Natural killer cell (primary cell): ENCODE measurements at regions not wholly inside any gene's neighbourhood (a gene's known extent, or its start where the extent isn't known, plus 50 kb on each side); places are given as distances from the start of the nearest gene placed in this dataset.

Source experiments
- ATAC-seq, 3 donors: fragments of 150-1000 bp in 2 of 3; fragments of 200-7000 bp in 1 of 3; cut with Tn5 transposase; 1 replicate in 1 of 3; 2 replicates in 2 of 3; pipeline ENCODE4 v1.10.0; 2021; ENCODE audit warnings: mild to moderate bottlenecking in 2 of 3, moderate library complexity in 2 of 3
- DNase-seq, 2 donors: peaks; one replicate each; pipeline versions ENCODE4 v3.0.0 to v3.0.0-alpha.2; 2013 to 2021; ENCODE audit warnings: mixed read lengths in 1 of 2
- H3K27ac ChIP-seq: one replicate; pipeline ENCODE4 v1.5.1; 2013; ENCODE audit warnings: mild to moderate bottlenecking, low read length
- H3K27me3 ChIP-seq: one replicate; pipeline ENCODE4 v1.6.1; 2013; ENCODE audit warnings: low read length; ENCODE audit not compliant: control insufficient read depth, insufficient read depth
- H3K36me3 ChIP-seq: one replicate; pipeline ENCODE4 v1.6.1; 2013; ENCODE audit warnings: low read length; ENCODE audit not compliant: control insufficient read depth, insufficient read depth
- H3K4me1 ChIP-seq: one replicate; pipeline ENCODE4 v1.6.1; 2013; ENCODE audit warnings: low read length; ENCODE audit not compliant: control insufficient read depth, insufficient read depth
- H3K4me3 ChIP-seq: one replicate; pipeline ENCODE4 v1.5.1; 2013; ENCODE audit warnings: low read length
- H3K9me3 ChIP-seq: one replicate; pipeline ENCODE4 v1.6.1; 2013; ENCODE audit warnings: low read length; ENCODE audit not compliant: control insufficient read depth, insufficient read depth
- H3K27ac Mint-ChIP-seq, 2 donors: one replicate each; pipeline ENCODE4 v1.8.0; 2022; ENCODE audit warnings: mild to moderate bottlenecking in 2 of 2, mixed read lengths in 2 of 2, moderate library complexity in 1 of 2
- H3K27me3 Mint-ChIP-seq, 2 donors: one replicate each; pipeline ENCODE4 v1.8.0; 2022; ENCODE audit warnings: low read depth in 2 of 2, mixed read lengths in 2 of 2
- H3K36me3 Mint-ChIP-seq: one replicate; pipeline ENCODE4 v1.8.0; 2022; ENCODE audit warnings: mixed read lengths
- H3K4me1 Mint-ChIP-seq, 2 donors: one replicate each; pipeline ENCODE4 v1.8.0; 2022; ENCODE audit warnings: mixed read lengths in 2 of 2
- H3K4me3 Mint-ChIP-seq: one replicate; pipeline ENCODE4 v1.8.0; 2022; ENCODE audit warnings: mild to moderate bottlenecking, moderate library complexity, mixed read lengths
- H3K9me3 Mint-ChIP-seq, 2 donors: one replicate each; pipeline ENCODE4 v1.8.0; 2022; ENCODE audit warnings: mixed read lengths in 2 of 2
- WGBS: methylation state at CpG from one replicate; pipeline ENCODE4 v1.1.7; 2013; ENCODE audit warnings: missing lambda C conversion rate; ENCODE audit not compliant: insufficient coverage; 5-methylcytosine and 5-hydroxymethylcytosine counted together
- intact Hi-C: fragments of 100-400 bp; cut with micrococcal nuclease; formaldehyde crosslinking; loops from one replicate; pipeline ENCODE4 v1.14.2; 2022
- TF ChIP-seq, protein P1 (sequence below): fragments of 200-600 bp; IDR thresholded peaks from one replicate; pipeline ENCODE4 v1.8.0; 2022; ENCODE audit warnings: antibody characterized with exemption

DNA sequence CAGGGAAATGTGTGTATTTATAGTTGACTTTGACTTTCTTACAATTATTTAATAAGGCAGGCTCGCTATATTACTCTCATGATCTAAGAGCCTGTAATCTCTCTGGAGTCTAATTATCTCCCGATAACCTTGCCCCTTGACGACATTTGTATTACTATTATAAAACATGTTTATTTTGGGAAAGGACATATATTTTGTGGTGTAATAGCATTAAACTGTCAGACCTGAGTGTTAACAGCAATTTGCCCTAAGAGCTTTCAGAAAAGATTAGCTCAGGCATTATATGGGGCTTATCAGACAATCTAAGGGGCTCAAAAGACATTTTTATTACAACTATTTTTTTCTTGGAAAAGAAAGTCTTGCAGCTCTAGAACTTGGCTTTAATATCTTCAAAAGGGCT lies 427.9 kb upstream of the SLIT2 start:
- H3K36me3 Mint-ChIP-seq = peaks cover 8% of the 10 kb centered on the region

DNA sequence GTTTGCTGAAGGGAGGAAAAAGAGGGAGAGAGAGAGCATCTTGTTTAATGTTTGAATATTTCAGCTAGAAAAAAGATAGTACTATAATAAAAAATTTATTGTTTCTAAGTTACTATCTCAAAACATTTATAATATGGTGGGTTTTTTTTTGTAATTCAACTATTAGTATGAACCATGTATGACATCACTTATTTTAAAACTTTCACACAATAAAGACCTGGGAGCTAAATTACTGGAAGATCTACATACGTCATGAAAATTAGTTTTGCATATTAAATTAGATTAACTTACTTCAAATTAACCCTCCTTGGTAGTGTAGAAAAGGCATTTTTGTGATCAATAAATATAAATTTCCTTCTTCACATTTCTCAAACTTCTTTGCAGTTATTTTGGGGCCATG lies 432.0 kb upstream of the SLIT2 start:
- Mint-ChIP-seq H3K9me3 (peaks cover 2 to 4% of the 10 kb centered on the region in 2 donors), H3K4me1 (no peaks in the 10 kb centered on the region), H3K36me3 (no peaks in the 10 kb centered on the region), H3K27ac (no peak overlapping the region), H3K27me3 (no peaks in the 10 kb centered on the region), H3K4me3 (no peak overlapping the region)
- no peak for ATAC-seq
- H3K27ac ChIP-seq = no peak overlapping the region
- no peaks in the 10 kb centered on the region for H3K4me1 ChIP-seq
- no peak overlapping the region for H3K4me3 ChIP-seq
- DNase-seq = no peak
- intact Hi-C loops = no loop called here
- TF ChIP-seq, protein P1, sequence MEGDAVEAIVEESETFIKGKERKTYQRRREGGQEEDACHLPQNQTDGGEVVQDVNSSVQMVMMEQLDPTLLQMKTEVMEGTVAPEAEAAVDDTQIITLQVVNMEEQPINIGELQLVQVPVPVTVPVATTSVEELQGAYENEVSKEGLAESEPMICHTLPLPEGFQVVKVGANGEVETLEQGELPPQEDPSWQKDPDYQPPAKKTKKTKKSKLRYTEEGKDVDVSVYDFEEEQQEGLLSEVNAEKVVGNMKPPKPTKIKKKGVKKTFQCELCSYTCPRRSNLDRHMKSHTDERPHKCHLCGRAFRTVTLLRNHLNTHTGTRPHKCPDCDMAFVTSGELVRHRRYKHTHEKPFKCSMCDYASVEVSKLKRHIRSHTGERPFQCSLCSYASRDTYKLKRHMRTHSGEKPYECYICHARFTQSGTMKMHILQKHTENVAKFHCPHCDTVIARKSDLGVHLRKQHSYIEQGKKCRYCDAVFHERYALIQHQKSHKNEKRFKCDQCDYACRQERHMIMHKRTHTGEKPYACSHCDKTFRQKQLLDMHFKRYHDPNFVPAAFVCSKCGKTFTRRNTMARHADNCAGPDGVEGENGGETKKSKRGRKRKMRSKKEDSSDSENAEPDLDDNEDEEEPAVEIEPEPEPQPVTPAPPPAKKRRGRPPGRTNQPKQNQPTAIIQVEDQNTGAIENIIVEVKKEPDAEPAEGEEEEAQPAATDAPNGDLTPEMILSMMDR = no peak
- H3K9me3 ChIP-seq = peaks cover 5% of the 10 kb centered on the region
- no peaks in the 10 kb centered on the region for H3K27me3 ChIP-seq
- H3K36me3 ChIP-seq = no peaks in the 10 kb centered on the region
- no CpG with 5 or more reads among the region's 1 CpG for WGBS

More for the DNA sequence above, 427.9 kb upstream of the SLIT2 start:
- ATAC-seq (no peak), DNase-seq (no peak)
- no peak overlapping the region for H3K4me3 ChIP-seq
- intact Hi-C loops = no loop called here
- H3K4me3 Mint-ChIP-seq = no peak overlapping the region
- no peaks in the 10 kb centered on the region for H3K27me3 Mint-ChIP-seq
- no peak overlapping the region for H3K27ac ChIP-seq
- TF ChIP-seq, protein P1 = no peak
- H3K9me3 Mint-ChIP-seq = peaks cover 7 to 11% of the 10 kb centered on the region in 2 donors
- H3K36me3 ChIP-seq = no peaks in the 10 kb centered on the region
- H3K27me3 ChIP-seq = no peaks in the 10 kb centered on the region
- peaks cover 5% of the 10 kb centered on the region for H3K9me3 ChIP-seq
- H3K27ac Mint-ChIP-seq = no peak overlapping the region
- WGBS = no CpG with 5 or more reads among the region's 3 CpGs
- H3K4me1 Mint-ChIP-seq = no peaks in the 10 kb centered on the region
- H3K4me1 ChIP-seq = no peaks in the 10 kb centered on the region

DNA sequence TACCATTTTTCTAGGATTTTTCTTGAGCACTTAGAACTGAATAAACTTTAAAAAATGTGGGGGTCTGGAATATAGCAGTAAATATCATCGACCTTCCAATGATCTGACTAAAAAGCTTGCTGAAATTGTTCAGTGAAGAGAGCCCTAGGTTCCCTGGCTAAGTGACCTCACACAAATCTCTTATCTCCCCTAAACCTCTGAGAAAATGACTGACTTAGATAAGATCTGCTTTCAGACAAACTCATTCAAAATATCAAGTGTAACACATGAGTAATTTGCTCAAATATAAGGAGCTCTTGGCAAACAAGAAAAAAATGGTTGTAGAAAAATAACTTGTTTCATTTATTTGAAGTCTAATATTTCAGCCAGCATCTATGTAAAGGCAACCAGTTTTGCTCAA lies 441.7 kb upstream of the SLIT2 start:
- Histone ChIP-seq H3K27ac (no peak overlapping the region), H3K36me3 (no peaks in the 10 kb centered on the region), H3K4me3 (no peak overlapping the region), H3K9me3 (no peaks in the 10 kb centered on the region), H3K27me3 (no peaks in the 10 kb centered on the region), H3K4me1 (no peaks in the 10 kb centered on the region)
- intact Hi-C loops = no loop called here
- H3K9me3 Mint-ChIP-seq = peaks cover 5 to 7% of the 10 kb centered on the region in 2 donors
- no peak for ATAC-seq
- no peaks in the 10 kb centered on the region for H3K36me3 Mint-ChIP-seq
- no peak overlapping the region for H3K27ac Mint-ChIP-seq
- DNase-seq = no peak
- no peaks in the 10 kb centered on the region for H3K27me3 Mint-ChIP-seq
- 55% methylated on average over 1 of the region's 1 CpG for WGBS
- H3K4me3 Mint-ChIP-seq = no peak overlapping the region
- H3K4me1 Mint-ChIP-seq = no peaks in the 10 kb centered on the region
- TF ChIP-seq, protein P1 = no peak

DNA sequence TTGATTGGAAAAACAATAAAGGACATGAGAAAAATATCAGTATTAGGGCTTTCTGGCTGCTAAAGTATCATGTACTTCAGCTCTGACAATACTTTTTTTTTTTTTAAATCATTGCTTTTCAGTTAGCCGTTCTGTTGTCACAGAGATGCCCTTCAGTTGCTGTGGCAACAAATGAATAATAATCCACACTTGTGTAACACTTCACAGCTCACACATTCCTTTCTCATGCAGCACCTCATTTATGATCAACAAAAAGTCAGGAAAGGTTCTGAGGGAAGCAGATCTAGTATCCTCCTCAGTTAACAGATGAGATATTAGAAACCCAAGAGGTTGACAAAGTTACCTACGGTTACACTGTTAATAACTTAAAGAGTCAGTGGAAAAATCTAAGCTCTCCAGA lies 444.2 kb upstream of the SLIT2 start:
- Histone ChIP-seq H3K27ac (no peak overlapping the region), H3K27me3 (no peaks in the 10 kb centered on the region), H3K4me3 (no peak overlapping the region), H3K9me3 (no peaks in the 10 kb centered on the region), H3K4me1 (no peaks in the 10 kb centered on the region), H3K36me3 (no peaks in the 10 kb centered on the region)
- Mint-ChIP-seq H3K4me3 (no peak overlapping the region), H3K36me3 (peaks cover 5% of the 10 kb centered on the region), H3K27me3 (no peaks in the 10 kb centered on the region), H3K27ac (no peak overlapping the region), H3K9me3 (peaks cover 10 to 12% of the 10 kb centered on the region in 2 donors), H3K4me1 (no peaks in the 10 kb centered on the region)
- TF ChIP-seq, protein P1 = no peak
- intact Hi-C loops = no loop called here
- ATAC-seq (no peak), DNase-seq (no peak)
- WGBS = 14% methylated on average over 1 of the region's 2 CpGs
